Activated CD4-positive, alpha-beta memory T cell treated with anti-CD3 and anti-CD28 coated beads for 36 hours (primary cell): ENCODE measurements at regions not wholly inside any gene's neighbourhood (a gene's known extent, or its start where the extent isn't known, plus 50 kb on each side); places are given as distances from the start of the nearest gene placed in this dataset.

Experiments
- CTCF ChIA-PET: fragments of 350-600 bp; sonication (Branson Sonifier 250); formaldehyde crosslinking; loops from one replicate; lab custom pipeline; 2021; ENCODE audit warnings: antibody characterized with exemption, inconsistent platforms; lab: Charles Lee
- POLR2A ChIA-PET: fragments of 350-600 bp; sonication (Branson Sonifier 250); formaldehyde crosslinking; loops from one replicate; lab custom pipeline; 2021; ENCODE audit warnings: antibody characterized with exemption; lab: Charles Lee
- DNase-seq: peaks from one replicate; pipeline ENCODE4 v3.0.0-alpha.2; 2020
- H3K27ac Mint-ChIP-seq: one replicate; pipeline ENCODE4 v1.8.0; 2021; ENCODE audit warnings: mixed read lengths
- H3K27me3 Mint-ChIP-seq: one replicate; pipeline ENCODE4 v1.8.0; 2021; ENCODE audit warnings: mixed read lengths
- H3K36me3 Mint-ChIP-seq: one replicate; pipeline ENCODE4 v1.8.0; 2021; ENCODE audit warnings: mixed read lengths
- H3K4me1 Mint-ChIP-seq: one replicate; pipeline ENCODE4 v1.8.0; 2021; ENCODE audit warnings: low read depth, mixed read lengths
- H3K4me3 Mint-ChIP-seq: one replicate; pipeline ENCODE4 v1.8.0; 2021; ENCODE audit warnings: mild to moderate bottlenecking, mixed read lengths
- H3K9me3 Mint-ChIP-seq: one replicate; pipeline ENCODE4 v1.8.0; 2021; ENCODE audit warnings: mixed read lengths
- intact Hi-C: fragments of 100-400 bp; cut with micrococcal nuclease; formaldehyde crosslinking; loops from one replicate; pipeline ENCODE4 v1.15.1; 2023

DNA sequence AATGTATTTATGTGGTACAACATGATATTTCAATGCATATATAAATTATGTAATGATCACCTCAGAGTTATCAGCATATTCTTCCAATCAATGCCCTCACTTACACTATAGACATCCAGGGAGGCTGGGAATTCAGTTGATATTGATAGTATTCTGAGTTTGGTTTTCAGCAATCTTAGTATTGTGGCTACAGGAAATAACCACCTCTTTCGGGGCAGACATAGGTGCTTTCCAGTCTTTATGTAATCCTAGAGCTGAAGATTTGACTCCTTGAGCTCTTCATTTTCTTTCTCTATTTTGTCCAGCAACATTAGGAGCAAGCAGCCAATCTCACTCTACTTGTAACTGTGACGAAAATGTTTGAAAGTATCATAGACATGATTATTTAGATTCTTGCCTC, 712.7 kb upstream of the KIRREL3 start:
- intact Hi-C loops: no loop called here
- ChIA-PET CTCF (no interaction called here), POLR2A (no interaction called here)
- Mint-ChIP-seq H3K9me3 (no peaks in the 10 kb centered on the region), H3K27me3 (no peaks in the 10 kb centered on the region), H3K36me3 (no peaks in the 10 kb centered on the region), H3K4me1 (no peaks in the 10 kb centered on the region), H3K4me3 (no peak overlapping the region), H3K27ac (no peak overlapping the region)
- no peak for DNase-seq

DNA sequence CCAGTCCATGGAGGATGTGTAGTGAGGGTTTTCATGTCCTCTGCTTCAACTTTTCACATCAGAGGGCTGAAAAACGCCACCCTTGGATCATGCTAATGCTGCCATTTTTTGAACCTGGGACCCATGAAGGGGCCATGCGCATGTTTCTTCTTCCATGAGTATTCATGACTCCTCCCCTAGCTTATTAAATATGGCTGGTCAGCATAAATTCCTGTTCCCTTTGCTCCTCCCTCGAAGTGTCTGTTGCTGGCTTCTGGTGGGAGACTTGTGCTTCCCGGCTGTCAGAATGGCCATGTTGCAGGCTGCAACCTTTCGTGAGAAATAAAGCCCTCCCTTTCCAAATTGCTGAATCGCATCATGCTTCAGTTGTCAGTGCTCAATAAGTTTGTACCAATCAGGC, 711.2 kb upstream of the KIRREL3 start:
- H3K4me1 Mint-ChIP-seq: no peaks in the 10 kb centered on the region
- intact Hi-C loops: no loop called here
- H3K9me3 Mint-ChIP-seq: no peaks in the 10 kb centered on the region
- no peaks in the 10 kb centered on the region for H3K36me3 Mint-ChIP-seq
- H3K4me3 Mint-ChIP-seq: no peak overlapping the region
- ChIA-PET CTCF (no interaction called here), POLR2A (no interaction called here)
- no peaks in the 10 kb centered on the region for H3K27me3 Mint-ChIP-seq
- H3K27ac Mint-ChIP-seq: no peak overlapping the region
- no peak for DNase-seq

DNA sequence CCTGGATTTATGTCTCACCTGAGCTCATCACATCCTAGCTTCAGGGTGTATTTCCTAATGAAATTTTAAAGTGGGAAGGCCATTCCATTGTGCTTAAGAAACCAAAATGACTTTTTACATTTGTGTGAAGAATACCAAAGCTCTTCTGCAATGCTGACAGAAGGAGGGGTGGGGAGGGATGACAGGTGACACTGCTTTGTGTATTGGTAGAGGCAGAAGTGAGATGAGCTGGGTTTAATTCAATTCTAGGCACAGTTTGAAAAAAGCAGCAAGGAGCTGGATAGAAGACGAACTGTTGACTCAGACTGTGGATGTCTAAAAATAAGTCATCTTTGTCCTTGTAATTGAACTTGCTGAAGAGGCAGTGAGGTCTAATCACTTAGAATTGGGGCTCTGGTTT, 710.3 kb upstream of the KIRREL3 start:
- no peaks in the 10 kb centered on the region for H3K9me3 Mint-ChIP-seq
- intact Hi-C loops: no loop called here
- H3K36me3 Mint-ChIP-seq: no peaks in the 10 kb centered on the region
- H3K4me3 Mint-ChIP-seq: no peak overlapping the region
- CTCF ChIA-PET: no interaction called here
- H3K27ac Mint-ChIP-seq: no peak overlapping the region
- H3K4me1 Mint-ChIP-seq: no peaks in the 10 kb centered on the region
- no peaks in the 10 kb centered on the region for H3K27me3 Mint-ChIP-seq
- DNase-seq: no peak
- POLR2A ChIA-PET: no interaction called here

DNA sequence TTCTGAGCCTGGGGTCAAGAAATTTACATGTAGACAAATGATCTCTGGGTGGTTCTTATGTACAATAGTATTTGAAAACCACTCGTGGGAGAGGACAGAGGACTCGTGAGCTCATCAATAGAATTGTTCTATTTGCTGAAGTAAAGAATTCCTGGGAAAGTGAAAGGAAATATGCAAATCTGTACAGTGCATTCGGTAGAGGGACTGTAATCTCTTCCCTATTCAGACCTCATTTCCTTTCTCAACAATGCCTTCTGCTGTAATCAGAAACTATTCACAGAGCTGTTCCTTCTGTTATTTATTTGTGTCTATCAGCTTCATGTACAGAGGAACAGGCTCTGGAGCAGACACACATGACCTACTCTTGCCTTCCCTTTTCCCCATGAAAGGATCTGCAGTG, 709.4 kb upstream of the KIRREL3 start:
- H3K27ac Mint-ChIP-seq: no peak overlapping the region
- intact Hi-C loops: no loop called here
- DNase-seq: no peak
- no peaks in the 10 kb centered on the region for H3K9me3 Mint-ChIP-seq
- no peaks in the 10 kb centered on the region for H3K4me1 Mint-ChIP-seq
- H3K36me3 Mint-ChIP-seq: no peaks in the 10 kb centered on the region
- CTCF ChIA-PET: no interaction called here
- H3K4me3 Mint-ChIP-seq: no peak overlapping the region
- no peaks in the 10 kb centered on the region for H3K27me3 Mint-ChIP-seq
- POLR2A ChIA-PET: no interaction called here

DNA sequence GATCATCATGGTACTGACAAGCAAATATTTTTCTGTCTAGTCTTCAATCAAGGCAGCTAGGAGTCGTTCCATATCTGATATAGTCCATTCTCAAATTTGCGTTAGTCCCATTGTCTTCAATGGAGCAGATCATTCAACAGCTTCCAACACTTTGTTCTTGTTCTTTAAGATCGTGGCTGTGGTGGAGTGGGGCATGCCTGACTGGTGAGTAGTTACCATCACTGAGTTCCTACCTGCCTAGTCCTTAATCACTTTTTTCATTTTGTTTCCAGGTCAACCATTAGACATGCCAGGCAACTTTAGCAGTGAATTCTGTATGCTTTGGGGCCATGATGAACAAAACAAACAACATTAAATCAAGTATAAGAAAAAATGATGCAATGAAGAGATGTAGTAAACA, 693.1 kb upstream of the KIRREL3 start:
- H3K27ac Mint-ChIP-seq: no peak overlapping the region
- ChIA-PET CTCF (no interaction called here), POLR2A (no interaction called here)
- H3K36me3 Mint-ChIP-seq: no peaks in the 10 kb centered on the region
- intact Hi-C loops: no loop called here
- H3K27me3 Mint-ChIP-seq: no peaks in the 10 kb centered on the region
- H3K4me1 Mint-ChIP-seq: no peaks in the 10 kb centered on the region
- no peak for DNase-seq
- no peak overlapping the region for H3K4me3 Mint-ChIP-seq
- no peaks in the 10 kb centered on the region for H3K9me3 Mint-ChIP-seq

DNA sequence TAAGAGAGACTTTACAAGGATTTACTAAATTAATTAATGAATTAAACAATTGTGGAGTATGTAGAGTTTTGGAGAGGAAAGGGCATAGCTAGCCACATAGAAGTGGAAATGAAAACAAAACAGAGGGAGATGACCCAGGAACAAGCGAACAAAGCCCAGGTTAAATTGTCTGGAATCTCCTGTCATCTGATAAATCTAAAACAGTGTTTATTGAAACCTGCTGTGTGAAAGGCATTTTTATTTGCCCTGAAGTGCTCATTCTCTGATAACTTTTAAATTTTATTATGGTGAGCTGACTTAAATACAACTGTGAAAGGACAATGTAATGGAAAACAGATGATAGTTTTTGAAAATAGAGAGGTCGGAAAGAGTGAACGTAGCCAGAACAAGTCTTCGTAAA, 682.8 kb upstream of the KIRREL3 start:
- POLR2A ChIA-PET: no interaction called here
- no peak overlapping the region for H3K27ac Mint-ChIP-seq
- intact Hi-C loops: no loop called here
- CTCF ChIA-PET: no interaction called here
- DNase-seq: no peak
- H3K9me3 Mint-ChIP-seq: no peaks in the 10 kb centered on the region
- no peaks in the 10 kb centered on the region for H3K4me1 Mint-ChIP-seq
- no peak overlapping the region for H3K4me3 Mint-ChIP-seq
- no peaks in the 10 kb centered on the region for H3K27me3 Mint-ChIP-seq
- H3K36me3 Mint-ChIP-seq: no peaks in the 10 kb centered on the region

DNA sequence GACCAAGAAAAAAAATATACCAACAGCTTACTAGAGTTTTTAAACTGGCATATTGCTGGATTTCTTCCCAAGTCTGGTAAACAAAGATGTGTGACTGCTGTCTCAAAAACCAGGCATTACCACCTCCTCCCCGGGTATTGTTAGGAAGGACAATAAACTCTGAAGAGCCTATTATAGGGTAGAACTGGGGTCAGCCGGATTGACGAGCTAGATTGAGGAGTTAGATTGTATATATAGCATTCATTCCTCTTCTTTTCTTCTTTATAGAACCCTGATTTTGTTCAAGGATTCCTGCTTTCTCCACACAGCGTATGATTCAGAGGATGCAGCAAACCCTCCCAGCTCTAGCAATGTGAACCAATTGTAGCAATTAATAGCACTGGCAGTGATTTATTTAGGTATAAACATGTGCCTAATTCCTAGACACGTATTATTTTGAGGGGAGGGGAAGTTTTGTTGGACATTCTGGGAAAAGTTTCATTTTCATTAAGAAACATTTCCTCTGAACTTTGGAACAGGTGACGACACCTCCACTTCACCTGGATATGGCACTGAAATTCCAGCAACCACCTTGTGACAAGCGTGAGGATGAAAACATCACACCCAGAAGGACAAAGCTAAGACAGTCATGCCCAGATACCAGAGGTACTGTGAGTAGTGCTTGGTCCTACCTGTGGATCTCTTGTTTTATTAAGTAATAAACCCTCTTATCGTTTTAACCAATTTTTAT, 679.4 kb upstream of the KIRREL3 start:
- H3K36me3 Mint-ChIP-seq: no peaks in the 10 kb centered on the region
- H3K4me1 Mint-ChIP-seq: no peaks in the 10 kb centered on the region
- H3K27me3 Mint-ChIP-seq: no peaks in the 10 kb centered on the region
- ChIA-PET CTCF (no interaction called here), POLR2A (no interaction called here)
- H3K4me3 Mint-ChIP-seq: no peak overlapping the region
- H3K27ac Mint-ChIP-seq: no peak overlapping the region
- H3K9me3 Mint-ChIP-seq: no peaks in the 10 kb centered on the region
- intact Hi-C loops: no loop called here
- DNase-seq: no peak

DNA sequence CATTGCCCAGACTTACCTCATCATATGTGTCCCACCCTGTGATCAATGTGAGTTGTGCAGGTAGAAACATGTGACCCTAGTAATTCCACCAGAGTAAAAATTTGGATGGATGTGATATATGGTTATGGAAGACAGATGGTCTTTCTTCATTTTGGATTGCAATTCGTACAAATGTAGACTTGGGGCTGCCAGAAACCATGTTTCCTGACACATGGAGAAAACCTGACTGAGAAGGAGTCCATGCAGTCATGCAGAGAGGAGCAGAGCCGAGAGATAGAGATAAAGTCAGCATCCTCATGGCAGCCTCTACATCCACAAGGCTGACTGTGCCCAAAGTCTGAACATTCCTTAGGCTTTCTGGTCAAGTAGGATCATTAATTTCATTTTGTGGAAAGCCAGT, 678.1 kb upstream of the KIRREL3 start:
- Mint-ChIP-seq H3K4me3 (no peak overlapping the region), H3K4me1 (no peaks in the 10 kb centered on the region), H3K27ac (no peak overlapping the region), H3K27me3 (no peaks in the 10 kb centered on the region), H3K36me3 (no peaks in the 10 kb centered on the region), H3K9me3 (no peaks in the 10 kb centered on the region)
- no peak for DNase-seq
- ChIA-PET CTCF (no interaction called here), POLR2A (no interaction called here)
- intact Hi-C loops: no loop called here

DNA sequence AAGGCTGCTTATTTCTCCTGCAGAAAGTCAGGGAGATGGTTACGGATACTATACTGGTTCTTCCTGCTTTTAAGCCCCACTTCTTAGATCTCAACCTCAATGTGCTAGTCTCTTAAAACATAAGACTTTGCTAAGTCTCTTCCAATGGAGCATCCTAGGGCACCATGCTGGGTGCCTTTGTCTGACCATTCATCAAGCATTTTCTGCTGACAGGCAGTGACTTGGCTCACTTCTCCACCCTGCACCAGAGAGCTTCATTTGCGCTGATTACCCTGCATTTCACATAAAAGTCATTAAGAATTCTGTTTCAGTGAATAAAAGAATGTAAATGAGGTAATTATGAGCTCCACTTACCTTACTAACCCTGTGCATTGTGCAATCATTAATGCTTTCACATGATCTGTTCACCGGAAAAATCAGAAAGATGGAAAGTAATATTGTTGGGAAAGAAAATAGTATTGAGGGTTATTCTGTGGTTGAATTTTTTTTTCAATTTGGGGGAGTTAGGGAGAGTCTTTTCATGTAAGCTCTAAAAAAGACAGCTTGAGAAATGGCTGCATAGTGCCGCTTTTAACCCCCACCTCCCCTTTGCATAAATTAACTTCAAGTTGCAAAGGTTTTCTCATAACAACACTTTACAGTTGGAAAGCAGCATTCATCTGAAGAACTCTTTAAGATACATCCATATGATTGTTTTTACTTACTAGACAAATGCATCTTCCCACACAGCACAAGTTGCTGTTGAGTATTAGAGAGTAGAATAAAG, 677.3 kb upstream of the KIRREL3 start:
- no peak overlapping the region for H3K27ac Mint-ChIP-seq
- H3K9me3 Mint-ChIP-seq: no peaks in the 10 kb centered on the region
- ChIA-PET CTCF (no interaction called here), POLR2A (no interaction called here)
- intact Hi-C loops: no loop called here
- no peak for DNase-seq
- H3K4me3 Mint-ChIP-seq: no peak overlapping the region
- H3K4me1 Mint-ChIP-seq: no peaks in the 10 kb centered on the region
- H3K27me3 Mint-ChIP-seq: no peaks in the 10 kb centered on the region
- no peaks in the 10 kb centered on the region for H3K36me3 Mint-ChIP-seq

DNA sequence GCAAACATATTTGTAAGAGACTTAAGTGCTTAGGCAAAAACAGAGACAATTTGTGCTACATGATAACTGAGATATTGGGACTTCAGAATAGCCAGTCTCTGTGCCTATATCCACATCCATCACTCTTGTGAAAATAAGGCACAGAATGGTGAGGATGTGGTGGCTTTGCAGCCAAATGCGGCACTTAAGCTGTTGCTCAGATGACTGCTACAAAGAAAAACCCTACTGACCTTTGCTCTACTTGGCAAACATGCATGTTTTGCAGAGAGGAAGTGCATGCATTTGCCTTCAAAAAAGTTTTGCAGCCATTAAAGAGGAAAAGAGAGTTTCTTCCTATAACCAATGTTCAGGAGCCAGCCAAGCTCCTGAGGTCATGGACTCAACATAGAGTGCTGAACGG, 675.0 kb upstream of the KIRREL3 start:
- intact Hi-C loops: no loop called here
- POLR2A ChIA-PET: no interaction called here
- DNase-seq: no peak
- CTCF ChIA-PET: no interaction called here
- no peaks in the 10 kb centered on the region for H3K9me3 Mint-ChIP-seq
- H3K4me1 Mint-ChIP-seq: no peaks in the 10 kb centered on the region
- no peak overlapping the region for H3K4me3 Mint-ChIP-seq
- no peak overlapping the region for H3K27ac Mint-ChIP-seq
- H3K36me3 Mint-ChIP-seq: no peaks in the 10 kb centered on the region
- no peaks in the 10 kb centered on the region for H3K27me3 Mint-ChIP-seq

DNA sequence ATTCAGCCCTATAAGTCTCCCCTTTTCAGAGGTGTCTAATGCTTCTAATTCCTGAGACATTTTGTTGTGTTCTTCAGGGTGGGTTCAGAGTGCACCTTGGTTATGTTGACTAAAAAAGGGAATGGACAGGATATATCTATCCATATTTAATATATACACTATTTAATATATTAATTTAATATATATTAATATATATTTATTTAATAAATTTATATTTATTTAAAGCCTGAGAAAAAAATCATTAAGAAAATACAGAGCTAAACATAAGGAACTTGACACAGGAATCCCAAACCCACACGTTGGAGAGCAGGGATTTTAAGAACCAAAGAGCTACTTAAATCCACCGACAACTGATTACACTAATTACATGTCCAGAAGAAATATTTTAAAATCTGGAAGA, 674.2 kb upstream of the KIRREL3 start:
- Mint-ChIP-seq H3K27ac (no peak overlapping the region), H3K27me3 (no peaks in the 10 kb centered on the region), H3K9me3 (no peaks in the 10 kb centered on the region), H3K4me3 (no peak overlapping the region), H3K4me1 (no peaks in the 10 kb centered on the region), H3K36me3 (no peaks in the 10 kb centered on the region)
- no peak for DNase-seq
- CTCF ChIA-PET: no interaction called here
- intact Hi-C loops: no loop called here
- POLR2A ChIA-PET: no interaction called here

DNA sequence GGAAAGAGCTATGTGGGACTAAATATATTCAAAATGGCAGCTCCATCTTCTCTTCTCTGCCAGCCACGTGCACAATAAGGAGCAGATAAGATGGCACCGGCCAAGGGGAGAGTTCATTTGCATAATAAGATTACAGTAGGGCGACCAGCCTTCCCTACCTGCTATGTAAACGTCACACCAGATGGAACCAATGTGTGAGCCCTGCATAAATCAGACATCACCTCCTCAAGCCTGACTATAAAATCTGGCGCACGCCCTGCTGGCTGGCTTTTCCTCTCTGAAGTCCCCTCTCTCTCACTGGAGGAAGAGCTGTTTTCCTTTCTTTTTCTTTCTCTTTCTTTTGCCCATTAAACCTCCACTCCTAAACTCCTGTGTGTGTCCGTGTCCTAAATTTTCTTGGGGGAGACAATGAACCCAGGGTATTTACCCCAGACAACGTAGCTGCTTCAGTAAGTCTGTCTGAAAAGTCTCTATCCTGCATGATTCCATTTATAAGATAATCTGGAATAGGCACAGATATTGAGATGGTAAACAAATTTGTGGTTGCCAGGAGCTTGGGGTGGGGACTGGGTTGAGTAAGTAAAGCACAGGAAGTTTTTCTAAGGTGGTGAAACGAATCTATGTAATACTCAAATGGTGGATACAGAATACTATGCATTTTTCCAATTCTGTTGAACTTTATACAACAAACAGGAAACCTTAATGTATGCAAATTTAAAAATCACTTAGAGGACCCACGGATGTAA, 670.0 kb upstream of the KIRREL3 start:
- no peak for DNase-seq
- Mint-ChIP-seq H3K27me3 (no peaks in the 10 kb centered on the region), H3K27ac (no peak overlapping the region), H3K9me3 (peaks cover 4% of the 10 kb centered on the region), H3K36me3 (no peaks in the 10 kb centered on the region), H3K4me1 (no peaks in the 10 kb centered on the region), H3K4me3 (no peak overlapping the region)
- ChIA-PET POLR2A (no interaction called here), CTCF (no interaction called here)
- intact Hi-C loops: no loop called here
